GM12872 (cell line): ENCODE measurements at regions not wholly inside any gene's neighbourhood (a gene's known extent, or its start where the extent isn't known, plus 50 kb on each side); places are given as distances from the start of the nearest gene placed in this dataset.

Experiments
- CTCF ChIP-seq: IDR thresholded peaks from 3 replicates; pipeline ENCODE4 v1.5.1; 2011; ENCODE audit warnings: low read depth, mild to moderate bottlenecking, low read length, moderate library complexity; ENCODE audit not compliant: insufficient read depth

GRCh38 chr4:158313566-158313965 lies 103.3 kb downstream of the TMEM144 start:
- TF ChIP-seq CTCF = no peak

- TF ChIP-seq CTCF = no peak
Observed at GRCh38 chr4:158314756-158315487, 104.6 kb downstream of the TMEM144 start.

- TF ChIP-seq CTCF = no peak
Observed at GRCh38 chr4:158315706-158316105, 105.4 kb downstream of the TMEM144 start.

GRCh38 chr4:158316264-158316663 lies 106.0 kb downstream of the TMEM144 start:
- TF ChIP-seq CTCF = no peak

- TF ChIP-seq CTCF = no peak
Observed at GRCh38 chr4:158319880-158320279, 109.6 kb downstream of the TMEM144 start.

GRCh38 chr4:158322109-158322508 lies 111.8 kb downstream of the TMEM144 start:
- TF ChIP-seq CTCF = no peak

GRCh38 chr4:158327525-158327924 lies 117.2 kb downstream of the TMEM144 start:
- no peak for TF ChIP-seq CTCF

GRCh38 chr4:158331863-158332262 lies 121.6 kb downstream of the TMEM144 start:
- TF ChIP-seq CTCF = no peak
